HepG2 (cell line): ENCODE measurements at regions not wholly inside any gene's neighbourhood (a gene's known extent, or its start where the extent isn't known, plus 50 kb on each side); places are given as distances from the start of the nearest gene placed in this dataset.

Experiments used
- ATAC-seq: fragments of 200-7000 bp; cut with Tn5 transposase; 3 replicates; pipeline ENCODE4 v1.9.1; 2020; ENCODE audit warnings: mild to moderate bottlenecking, moderate library complexity
- BruUV-seq: library from RNA; stranded (reverse); fragments of 400-500 nt; replicated peaks from 2 replicates; lab custom pipeline; 2021; lab: Mats Ljungman, UMichigan
- CTCF ChIA-PET: fragments of 300-600 bp; formaldehyde crosslinking; extraction: SDS; loops from one replicate; lab custom pipeline; 2021; ENCODE audit warnings: low total read pairs, inconsistent platforms, low intra/inter-chr PET ratio; lab: Yijun Ruan, JAX
- POLR2A ChIA-PET: fragments of 350-600 bp; sonication (Branson Sonifier 250); formaldehyde crosslinking; loops from one replicate; lab custom pipeline; 2020; ENCODE audit warnings: antibody characterized with exemption, inconsistent platforms; lab: Yijun Ruan, JAX
- DNase-seq: peaks from one replicate; pipeline ENCODE4 v3.0.0-alpha.2; 2015; ENCODE audit warnings: low spot score
- FAIRE-seq: peaks from 3 replicates; lab custom pipeline; 2011; peaks lifted over from hg19 to GRCh38; lab: Jason Lieb, UNC
- H2AFZ ChIP-seq: one replicate; pipeline ENCODE4 v1.6.1; 2011; ENCODE audit warnings: low read length, inconsistent platforms
- H3K27ac ChIP-seq: fragments of 300-600 bp; 3 replicates; pipeline ENCODE4 v1.8.0; 2011; ENCODE audit warnings: mixed run types, mild to moderate bottlenecking, mixed read lengths, low read length, inconsistent platforms; ENCODE audit not compliant: insufficient read depth; ENCODE audit errors: extremely low read length
- H3K27me3 ChIP-seq, 2 experiments: fragments of 200-600 bp in 1 of 2; 2 replicates in 1 of 2; 3 replicates in 1 of 2; pipeline versions ENCODE4 v1.6.0 to v1.8.0; 2011; ENCODE audit warnings: low read length in 2 of 2, mild to moderate bottlenecking in 2 of 2, moderate library complexity in 2 of 2, inconsistent platforms in 1 of 2; ENCODE audit not compliant: insufficient read depth in 2 of 2, control insufficient read depth in 1 of 2
- H3K36me3 ChIP-seq, 2 experiments: fragments of 200-600 bp in 1 of 2; replicated peaks in 1 of 2; 2 replicates in 1 of 2; 3 replicates in 1 of 2; pipeline versions ENCODE4 v1.5.1 to v1.8.0; 2011; ENCODE audit warnings: low read length in 2 of 2, inconsistent platforms in 1 of 2; ENCODE audit not compliant: insufficient read depth in 2 of 2, control insufficient read depth in 1 of 2
- H3K4me1 ChIP-seq: 2 replicates; pipeline ENCODE4 v1.5.1; 2012; ENCODE audit warnings: low read length, inconsistent platforms; ENCODE audit not compliant: insufficient read depth
- H3K4me2 ChIP-seq: 2 replicates; pipeline ENCODE4 v1.6.0; 2011; ENCODE audit warnings: low read depth, low read length, inconsistent platforms
- H3K4me3 ChIP-seq, 3 experiments: fragments of 200-600 bp in 1 of 3; sonication (generic), shearing (Covaris generic) in 1 of 3; replicated peaks in 1 of 3; 2 replicates each; pipeline ENCODE4 v1.5.1; 2011 to 2016; ENCODE audit warnings: low read length in 3 of 3, inconsistent platforms in 2 of 3, low read depth in 2 of 3, mild to moderate bottlenecking in 2 of 3, control low read depth in 1 of 3, mixed read lengths in 1 of 3; ENCODE audit not compliant: insufficient read depth in 1 of 3
- H3K79me2 ChIP-seq: one replicate; pipeline ENCODE4 v1.6.1; 2011; ENCODE audit warnings: low read length, inconsistent platforms; ENCODE audit not compliant: insufficient read depth
- H3K9ac ChIP-seq: 2 replicates; pipeline ENCODE4 v1.6.0; 2011; ENCODE audit warnings: mild to moderate bottlenecking, low read depth, low read length, inconsistent platforms; ENCODE audit not compliant: insufficient read depth
- H3K9me3 ChIP-seq: 2 replicates; pipeline ENCODE4 v1.5.1; 2012; ENCODE audit warnings: mild to moderate bottlenecking, low read length
- H4K20me1 ChIP-seq: 2 replicates; pipeline ENCODE4 v1.6.0; 2011; ENCODE audit warnings: inconsistent platforms, mild to moderate bottlenecking, low read length, moderate library complexity; ENCODE audit not compliant: insufficient read depth
- ARNTL ChIP-seq: sonication (generic); formaldehyde crosslinking; IDR thresholded peaks from 2 replicates; pipeline ENCODE4 v1.4.0; 2020; ENCODE audit warnings: mild to moderate bottlenecking, missing genetic modification reagents
- FLYWCH1 ChIP-seq: sonication (generic); formaldehyde crosslinking; IDR thresholded peaks from 2 replicates; pipeline ENCODE4 v1.8.1; 2023; ENCODE audit warnings: mild to moderate bottlenecking, missing genetic modification reagents
- IRX3 ChIP-seq: sonication (generic); formaldehyde crosslinking; IDR thresholded peaks from 2 replicates; pipeline ENCODE4 v1.8.1; 2023; ENCODE audit warnings: mild to moderate bottlenecking, low read depth, missing genetic modification reagents, borderline replicate concordance
- SMC3 ChIP-seq: IDR thresholded peaks from 2 replicates; pipeline ENCODE4 v1.6.1; 2011; ENCODE audit warnings: low read length, improper control_type of control experiment
- STAT5B ChIP-seq: sonication (generic); formaldehyde crosslinking; IDR thresholded peaks from 2 replicates; pipeline ENCODE4 v1.4.0; 2020; ENCODE audit warnings: missing genetic modification reagents
- ZNF441 ChIP-seq: sonication (generic); formaldehyde crosslinking; IDR thresholded peaks from 2 replicates; pipeline ENCODE4 v1.7.0; 2021; ENCODE audit warnings: missing genetic modification reagents, borderline replicate concordance
- ZNF510 ChIP-seq: sonication (generic); formaldehyde crosslinking; IDR thresholded peaks from 2 replicates; pipeline ENCODE4 v1.4.0; 2020; ENCODE audit warnings: low read depth, mild to moderate bottlenecking, missing genetic modification reagents
- in situ Hi-C: cut with HindIII; loops from 2 replicates; pipeline ENCODE4 v1.10.0; 2017; ENCODE audit warnings: low pct_unique_long_range_greater_than_20kb; ENCODE audit not compliant: extremely low pct_ligation_motif_present
- intact Hi-C: fragments of 100-400 bp; cut with micrococcal nuclease; formaldehyde crosslinking; loops from one replicate; pipeline ENCODE4 v1.10.0; 2022; ENCODE audit not compliant: unreplicated experiment
- TF ChIP-seq, protein P1 (sequence below): sonication (generic); formaldehyde crosslinking; IDR thresholded peaks from 2 replicates; pipeline ENCODE4 v1.5.0; 2020; ENCODE audit warnings: mild to moderate bottlenecking, missing genetic modification reagents, borderline replicate concordance
- TF ChIP-seq, protein P2 (sequence below): IDR thresholded peaks from 2 replicates; pipeline ENCODE4 v1.6.1; 2016; ENCODE audit warnings: low read depth, control low read depth

DNA sequence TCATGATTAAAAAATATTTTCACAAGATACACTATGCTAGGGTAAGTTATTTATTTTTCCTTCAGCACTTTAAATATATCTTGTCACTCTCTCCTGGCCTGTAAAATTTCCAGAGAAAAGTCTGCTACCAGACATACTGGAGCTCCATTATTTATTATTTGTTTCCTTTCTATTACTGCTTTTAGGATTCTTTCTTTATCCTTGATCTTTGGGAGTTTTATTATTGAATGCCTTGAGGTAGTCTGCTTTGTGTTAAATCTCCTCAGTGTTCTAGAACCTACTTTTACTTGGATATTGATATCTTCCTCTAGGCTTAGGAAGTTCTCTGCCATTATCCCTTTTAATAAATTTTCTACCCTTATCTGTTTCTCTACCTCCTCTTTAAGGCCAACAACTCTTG is 142.0 kb upstream of the TGFBR2 start:
- H3K9me3 ChIP-seq = no peaks in the 10 kb centered on the region
- no peaks in the 10 kb centered on the region for H4K20me1 ChIP-seq
- intact Hi-C loops = no loop called here
- H3K27me3 ChIP-seq = no peaks in the 10 kb centered on the region
- H3K79me2 ChIP-seq = no peaks in the 10 kb centered on the region
- no peaks in the 10 kb centered on the region for H3K36me3 ChIP-seq
- H3K4me2 ChIP-seq = no peak overlapping the region
- CTCF ChIA-PET = no interaction called here
- H3K9ac ChIP-seq = no peak overlapping the region
- POLR2A ChIA-PET = no interaction called here
- H2AFZ ChIP-seq = no peak overlapping the region
- FAIRE-seq = no peak
- H3K4me3 ChIP-seq = no peak overlapping the region
- DNase-seq = no peak
- in situ Hi-C loops = no loop called here
- no peaks in the 10 kb centered on the region for H3K4me1 ChIP-seq
- H3K27ac ChIP-seq = no peak overlapping the region
- ATAC-seq = no peak
- no peak for TF ChIP-seq ZNF510 (CRISPR knock-in tag)
- no peak for TF ChIP-seq STAT5B
- TF ChIP-seq IRX3 (CRISPR knock-in tag) = no peak
- no peak for TF ChIP-seq FLYWCH1 (CRISPR knock-in tag)
- TF ChIP-seq SMC3 = no peak
- TF ChIP-seq, protein P1, sequence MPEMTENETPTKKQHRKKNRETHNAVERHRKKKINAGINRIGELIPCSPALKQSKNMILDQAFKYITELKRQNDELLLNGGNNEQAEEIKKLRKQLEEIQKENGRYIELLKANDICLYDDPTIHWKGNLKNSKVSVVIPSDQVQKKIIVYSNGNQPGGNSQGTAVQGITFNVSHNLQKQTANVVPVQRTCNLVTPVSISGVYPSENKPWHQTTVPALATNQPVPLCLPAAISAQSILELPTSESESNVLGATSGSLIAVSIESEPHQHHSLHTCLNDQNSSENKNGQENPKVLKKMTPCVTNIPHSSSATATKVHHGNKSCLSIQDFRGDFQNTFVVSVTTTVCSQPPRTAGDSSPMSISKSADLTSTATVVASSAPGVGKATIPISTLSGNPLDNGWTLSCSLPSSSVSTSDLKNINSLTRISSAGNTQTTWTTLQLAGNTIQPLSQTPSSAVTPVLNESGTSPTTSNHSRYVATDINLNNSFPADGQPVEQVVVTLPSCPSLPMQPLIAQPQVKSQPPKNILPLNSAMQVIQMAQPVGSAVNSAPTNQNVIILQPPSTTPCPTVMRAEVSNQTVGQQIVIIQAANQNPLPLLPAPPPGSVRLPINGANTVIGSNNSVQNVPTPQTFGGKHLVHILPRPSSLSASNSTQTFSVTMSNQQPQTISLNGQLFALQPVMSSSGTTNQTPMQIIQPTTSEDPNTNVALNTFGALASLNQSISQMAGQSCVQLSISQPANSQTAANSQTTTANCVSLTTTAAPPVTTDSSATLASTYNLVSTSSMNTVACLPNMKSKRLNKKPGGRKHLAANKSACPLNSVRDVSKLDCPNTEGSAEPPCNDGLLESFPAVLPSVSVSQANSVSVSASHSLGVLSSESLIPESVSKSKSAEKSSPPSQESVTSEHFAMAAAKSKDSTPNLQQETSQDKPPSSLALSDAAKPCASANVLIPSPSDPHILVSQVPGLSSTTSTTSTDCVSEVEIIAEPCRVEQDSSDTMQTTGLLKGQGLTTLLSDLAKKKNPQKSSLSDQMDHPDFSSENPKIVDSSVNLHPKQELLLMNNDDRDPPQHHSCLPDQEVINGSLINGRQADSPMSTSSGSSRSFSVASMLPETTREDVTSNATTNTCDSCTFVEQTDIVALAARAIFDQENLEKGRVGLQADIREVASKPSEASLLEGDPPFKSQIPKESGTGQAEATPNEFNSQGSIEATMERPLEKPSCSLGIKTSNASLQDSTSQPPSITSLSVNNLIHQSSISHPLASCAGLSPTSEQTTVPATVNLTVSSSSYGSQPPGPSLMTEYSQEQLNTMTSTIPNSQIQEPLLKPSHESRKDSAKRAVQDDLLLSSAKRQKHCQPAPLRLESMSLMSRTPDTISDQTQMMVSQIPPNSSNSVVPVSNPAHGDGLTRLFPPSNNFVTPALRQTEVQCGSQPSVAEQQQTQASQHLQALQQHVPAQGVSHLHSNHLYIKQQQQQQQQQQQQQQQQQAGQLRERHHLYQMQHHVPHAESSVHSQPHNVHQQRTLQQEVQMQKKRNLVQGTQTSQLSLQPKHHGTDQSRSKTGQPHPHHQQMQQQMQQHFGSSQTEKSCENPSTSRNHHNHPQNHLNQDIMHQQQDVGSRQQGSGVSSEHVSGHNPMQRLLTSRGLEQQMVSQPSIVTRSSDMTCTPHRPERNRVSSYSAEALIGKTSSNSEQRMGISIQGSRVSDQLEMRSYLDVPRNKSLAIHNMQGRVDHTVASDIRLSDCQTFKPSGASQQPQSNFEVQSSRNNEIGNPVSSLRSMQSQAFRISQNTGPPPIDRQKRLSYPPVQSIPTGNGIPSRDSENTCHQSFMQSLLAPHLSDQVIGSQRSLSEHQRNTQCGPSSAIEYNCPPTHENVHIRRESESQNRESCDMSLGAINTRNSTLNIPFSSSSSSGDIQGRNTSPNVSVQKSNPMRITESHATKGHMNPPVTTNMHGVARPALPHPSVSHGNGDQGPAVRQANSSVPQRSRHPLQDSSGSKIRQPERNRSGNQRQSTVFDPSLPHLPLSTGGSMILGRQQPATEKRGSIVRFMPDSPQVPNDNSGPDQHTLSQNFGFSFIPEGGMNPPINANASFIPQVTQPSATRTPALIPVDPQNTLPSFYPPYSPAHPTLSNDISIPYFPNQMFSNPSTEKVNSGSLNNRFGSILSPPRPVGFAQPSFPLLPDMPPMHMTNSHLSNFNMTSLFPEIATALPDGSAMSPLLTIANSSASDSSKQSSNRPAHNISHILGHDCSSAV (CRISPR knock-in tag) = no peak
- TF ChIP-seq ARNTL (CRISPR knock-in tag) = no peak
- TF ChIP-seq, protein P2, sequence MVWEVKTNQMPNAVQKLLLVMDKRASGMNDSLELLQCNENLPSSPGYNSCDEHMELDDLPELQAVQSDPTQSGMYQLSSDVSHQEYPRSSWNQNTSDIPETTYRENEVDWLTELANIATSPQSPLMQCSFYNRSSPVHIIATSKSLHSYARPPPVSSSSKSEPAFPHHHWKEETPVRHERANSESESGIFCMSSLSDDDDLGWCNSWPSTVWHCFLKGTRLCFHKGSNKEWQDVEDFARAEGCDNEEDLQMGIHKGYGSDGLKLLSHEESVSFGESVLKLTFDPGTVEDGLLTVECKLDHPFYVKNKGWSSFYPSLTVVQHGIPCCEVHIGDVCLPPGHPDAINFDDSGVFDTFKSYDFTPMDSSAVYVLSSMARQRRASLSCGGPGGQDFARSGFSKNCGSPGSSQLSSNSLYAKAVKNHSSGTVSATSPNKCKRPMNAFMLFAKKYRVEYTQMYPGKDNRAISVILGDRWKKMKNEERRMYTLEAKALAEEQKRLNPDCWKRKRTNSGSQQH (CRISPR knock-in tag) = no peak
- TF ChIP-seq ZNF441 (CRISPR knock-in tag) = no peak
- TF ChIP-seq, all 625 proteins: peak for 0
- BruUV-seq = no TSS peak
